ENCODE measurements at regions not wholly inside any gene's neighbourhood (a gene's known extent, or its start where the extent isn't known, plus 50 kb on each side); places are given as distances from the start of the nearest gene placed in this dataset.

DNA sequence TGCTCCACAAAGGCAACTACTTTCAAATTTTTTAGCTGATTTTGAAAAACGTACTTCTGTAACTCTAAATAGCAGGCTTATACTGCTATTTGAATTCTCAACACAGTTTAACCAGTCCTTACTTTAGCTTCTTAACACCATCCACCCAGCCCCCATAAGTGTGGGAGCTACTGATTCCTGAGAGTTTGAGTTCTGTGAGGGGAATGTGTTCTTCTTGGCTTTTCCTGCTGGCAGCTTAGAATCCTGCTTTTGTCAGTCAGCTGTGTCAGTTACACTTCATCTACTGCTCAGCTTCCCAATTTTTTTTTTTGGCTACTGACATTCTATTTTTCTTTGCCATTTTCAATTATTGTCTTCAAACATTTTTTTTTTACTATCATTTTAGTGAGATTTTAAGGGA lies 440.4 kb downstream of the INSC start:
- Histone ChIP-seq H3K4me2 (peak overlapping the region; percentile 24), H3K4me1 (ENCODE audit: insufficient read depth) (peaks cover 51% of the 10 kb centered on the region), H2AFZ (no peak overlapping the region), H3K4me3 (no peak overlapping the region), H3K36me3 (ENCODE audit: insufficient read depth) (no peaks in the 10 kb centered on the region), H4K20me1 (replicated peaks; ENCODE audit: insufficient read depth) (no peaks in the 10 kb centered on the region), H3K79me2 (replicated peaks; ENCODE audit: insufficient read depth) (no peaks in the 10 kb centered on the region; the same call in 1 of the 2 replicates), H3K27ac (ENCODE audit: low read depth) (no peak overlapping the region), H3K9me2 (ENCODE audit: insufficient read depth) (0 out of 2 replicates have a peak, but pooled peaks cover 4% of the 10 kb centered on the region), H3F3A (replicated peaks; ENCODE audit: low read depth) (no peaks in the 10 kb centered on the region), H3K27me3 (ENCODE audit: insufficient read depth) (no peaks in the 10 kb centered on the region)
- Mint-ChIP-seq H3K4me3 (peak overlapping the region; percentile 47), H3K27me3 (ENCODE audit: insufficient read depth, low read depth, poor library complexity) (no peaks in the 10 kb centered on the region), H3K4me1 (peaks cover 70% of the 10 kb centered on the region), H3K9me3 (peaks cover 11% of the 10 kb centered on the region; the same call in 2 of the 3 replicates), H3K36me3 (ENCODE audit: low read depth) (peaks cover 16% of the 10 kb centered on the region), H3K27ac (peak overlapping the region; percentile 87)
- peak; percentile 7 for DNase-seq (ENCODE audit: low spot score)
- no peak for ATAC-seq
- TF ChIP-seq, protein P1, sequence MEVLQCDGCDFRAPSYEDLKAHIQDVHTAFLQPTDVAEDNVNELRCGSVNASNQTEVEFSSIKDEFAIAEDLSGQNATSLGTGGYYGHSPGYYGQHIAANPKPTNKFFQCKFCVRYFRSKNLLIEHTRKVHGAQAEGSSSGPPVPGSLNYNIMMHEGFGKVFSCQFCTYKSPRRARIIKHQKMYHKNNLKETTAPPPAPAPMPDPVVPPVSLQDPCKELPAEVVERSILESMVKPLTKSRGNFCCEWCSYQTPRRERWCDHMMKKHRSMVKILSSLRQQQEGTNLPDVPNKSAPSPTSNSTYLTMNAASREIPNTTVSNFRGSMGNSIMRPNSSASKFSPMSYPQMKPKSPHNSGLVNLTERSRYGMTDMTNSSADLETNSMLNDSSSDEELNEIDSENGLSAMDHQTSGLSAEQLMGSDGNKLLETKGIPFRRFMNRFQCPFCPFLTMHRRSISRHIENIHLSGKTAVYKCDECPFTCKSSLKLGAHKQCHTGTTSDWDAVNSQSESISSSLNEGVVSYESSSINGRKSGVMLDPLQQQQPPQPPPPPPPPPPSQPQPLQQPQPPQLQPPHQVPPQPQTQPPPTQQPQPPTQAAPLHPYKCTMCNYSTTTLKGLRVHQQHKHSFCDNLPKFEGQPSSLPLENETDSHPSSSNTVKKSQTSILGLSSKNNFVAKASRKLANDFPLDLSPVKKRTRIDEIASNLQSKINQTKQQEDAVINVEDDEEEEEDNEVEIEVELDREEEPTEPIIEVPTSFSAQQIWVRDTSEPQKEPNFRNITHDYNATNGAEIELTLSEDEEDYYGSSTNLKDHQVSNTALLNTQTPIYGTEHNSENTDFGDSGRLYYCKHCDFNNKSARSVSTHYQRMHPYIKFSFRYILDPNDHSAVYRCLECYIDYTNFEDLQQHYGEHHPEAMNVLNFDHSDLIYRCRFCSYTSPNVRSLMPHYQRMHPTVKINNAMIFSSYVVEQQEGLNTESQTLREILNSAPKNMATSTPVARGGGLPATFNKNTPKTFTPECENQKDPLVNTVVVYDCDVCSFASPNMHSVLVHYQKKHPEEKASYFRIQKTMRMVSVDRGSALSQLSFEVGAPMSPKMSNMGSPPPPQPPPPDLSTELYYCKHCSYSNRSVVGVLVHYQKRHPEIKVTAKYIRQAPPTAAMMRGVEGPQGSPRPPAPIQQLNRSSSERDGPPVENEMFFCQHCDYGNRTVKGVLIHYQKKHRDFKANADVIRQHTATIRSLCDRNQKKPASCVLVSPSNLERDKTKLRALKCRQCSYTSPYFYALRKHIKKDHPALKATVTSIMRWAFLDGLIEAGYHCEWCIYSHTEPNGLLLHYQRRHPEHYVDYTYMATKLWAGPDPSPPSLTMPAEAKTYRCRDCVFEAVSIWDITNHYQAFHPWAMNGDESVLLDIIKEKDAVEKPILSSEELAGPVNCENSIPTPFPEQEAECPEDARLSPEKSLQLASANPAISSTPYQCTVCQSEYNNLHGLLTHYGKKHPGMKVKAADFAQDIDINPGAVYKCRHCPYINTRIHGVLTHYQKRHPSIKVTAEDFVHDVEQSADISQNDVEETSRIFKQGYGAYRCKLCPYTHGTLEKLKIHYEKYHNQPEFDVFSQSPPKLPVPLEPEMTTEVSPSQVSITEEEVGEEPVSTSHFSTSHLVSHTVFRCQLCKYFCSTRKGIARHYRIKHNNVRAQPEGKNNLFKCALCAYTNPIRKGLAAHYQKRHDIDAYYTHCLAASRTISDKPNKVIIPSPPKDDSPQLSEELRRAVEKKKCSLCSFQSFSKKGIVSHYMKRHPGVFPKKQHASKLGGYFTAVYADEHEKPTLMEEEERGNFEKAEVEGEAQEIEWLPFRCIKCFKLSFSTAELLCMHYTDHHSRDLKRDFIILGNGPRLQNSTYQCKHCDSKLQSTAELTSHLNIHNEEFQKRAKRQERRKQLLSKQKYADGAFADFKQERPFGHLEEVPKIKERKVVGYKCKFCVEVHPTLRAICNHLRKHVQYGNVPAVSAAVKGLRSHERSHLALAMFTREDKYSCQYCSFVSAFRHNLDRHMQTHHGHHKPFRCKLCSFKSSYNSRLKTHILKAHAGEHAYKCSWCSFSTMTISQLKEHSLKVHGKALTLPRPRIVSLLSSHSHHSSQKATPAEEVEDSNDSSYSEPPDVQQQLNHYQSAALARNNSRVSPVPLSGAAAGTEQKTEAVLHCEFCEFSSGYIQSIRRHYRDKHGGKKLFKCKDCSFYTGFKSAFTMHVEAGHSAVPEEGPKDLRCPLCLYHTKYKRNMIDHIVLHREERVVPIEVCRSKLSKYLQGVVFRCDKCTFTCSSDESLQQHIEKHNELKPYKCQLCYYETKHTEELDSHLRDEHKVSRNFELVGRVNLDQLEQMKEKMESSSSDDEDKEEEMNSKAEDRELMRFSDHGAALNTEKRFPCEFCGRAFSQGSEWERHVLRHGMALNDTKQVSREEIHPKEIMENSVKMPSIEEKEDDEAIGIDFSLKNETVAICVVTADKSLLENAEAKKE (CRISPR knock-in tag; IDR thresholded peaks at IDR 0.05), result no peak
- TF ChIP-seq CREB1 (CRISPR knock-in tag; IDR thresholded peaks at IDR 0.05; ENCODE audit: low read depth) (no peak), EZH2 (IDR thresholded peaks at IDR 0.05; ENCODE audit: low read depth, unreplicated experiment) (no peak), ZNF331 (CRISPR knock-in tag; IDR thresholded peaks at IDR 0.05; ENCODE audit: low read depth) (no peak), EZH2phosphoT487 (IDR thresholded peaks at IDR 0.05; ENCODE audit: unreplicated experiment) (no peak), ZNF114 (CRISPR knock-in tag; IDR thresholded peaks at IDR 0.05) (no peak), NANOG (IDR thresholded peaks at IDR 0.05; ENCODE audit: borderline replicate concordance) (no peak), POLR2AphosphoS5 (IDR thresholded peaks at IDR 0.05; ENCODE audit: low read depth) (no peak), STAT1 (IDR thresholded peaks at IDR 0.05; ENCODE audit: unreplicated experiment) (no peak), JUNB (IDR thresholded peaks at IDR 0.05; ENCODE audit: unreplicated experiment) (no peak)
- TF ChIP-seq, protein P2, sequence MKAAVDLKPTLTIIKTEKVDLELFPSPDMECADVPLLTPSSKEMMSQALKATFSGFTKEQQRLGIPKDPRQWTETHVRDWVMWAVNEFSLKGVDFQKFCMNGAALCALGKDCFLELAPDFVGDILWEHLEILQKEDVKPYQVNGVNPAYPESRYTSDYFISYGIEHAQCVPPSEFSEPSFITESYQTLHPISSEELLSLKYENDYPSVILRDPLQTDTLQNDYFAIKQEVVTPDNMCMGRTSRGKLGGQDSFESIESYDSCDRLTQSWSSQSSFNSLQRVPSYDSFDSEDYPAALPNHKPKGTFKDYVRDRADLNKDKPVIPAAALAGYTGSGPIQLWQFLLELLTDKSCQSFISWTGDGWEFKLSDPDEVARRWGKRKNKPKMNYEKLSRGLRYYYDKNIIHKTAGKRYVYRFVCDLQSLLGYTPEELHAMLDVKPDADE (IDR thresholded peaks at IDR 0.05), result no peak
- TF ChIP-seq, protein P3, sequence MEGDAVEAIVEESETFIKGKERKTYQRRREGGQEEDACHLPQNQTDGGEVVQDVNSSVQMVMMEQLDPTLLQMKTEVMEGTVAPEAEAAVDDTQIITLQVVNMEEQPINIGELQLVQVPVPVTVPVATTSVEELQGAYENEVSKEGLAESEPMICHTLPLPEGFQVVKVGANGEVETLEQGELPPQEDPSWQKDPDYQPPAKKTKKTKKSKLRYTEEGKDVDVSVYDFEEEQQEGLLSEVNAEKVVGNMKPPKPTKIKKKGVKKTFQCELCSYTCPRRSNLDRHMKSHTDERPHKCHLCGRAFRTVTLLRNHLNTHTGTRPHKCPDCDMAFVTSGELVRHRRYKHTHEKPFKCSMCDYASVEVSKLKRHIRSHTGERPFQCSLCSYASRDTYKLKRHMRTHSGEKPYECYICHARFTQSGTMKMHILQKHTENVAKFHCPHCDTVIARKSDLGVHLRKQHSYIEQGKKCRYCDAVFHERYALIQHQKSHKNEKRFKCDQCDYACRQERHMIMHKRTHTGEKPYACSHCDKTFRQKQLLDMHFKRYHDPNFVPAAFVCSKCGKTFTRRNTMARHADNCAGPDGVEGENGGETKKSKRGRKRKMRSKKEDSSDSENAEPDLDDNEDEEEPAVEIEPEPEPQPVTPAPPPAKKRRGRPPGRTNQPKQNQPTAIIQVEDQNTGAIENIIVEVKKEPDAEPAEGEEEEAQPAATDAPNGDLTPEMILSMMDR (conservative IDR thresholded peaks at IDR 0.05; ENCODE audit: low read depth in 2 of 2), result no peak
- TF ChIP-seq, protein P4, sequence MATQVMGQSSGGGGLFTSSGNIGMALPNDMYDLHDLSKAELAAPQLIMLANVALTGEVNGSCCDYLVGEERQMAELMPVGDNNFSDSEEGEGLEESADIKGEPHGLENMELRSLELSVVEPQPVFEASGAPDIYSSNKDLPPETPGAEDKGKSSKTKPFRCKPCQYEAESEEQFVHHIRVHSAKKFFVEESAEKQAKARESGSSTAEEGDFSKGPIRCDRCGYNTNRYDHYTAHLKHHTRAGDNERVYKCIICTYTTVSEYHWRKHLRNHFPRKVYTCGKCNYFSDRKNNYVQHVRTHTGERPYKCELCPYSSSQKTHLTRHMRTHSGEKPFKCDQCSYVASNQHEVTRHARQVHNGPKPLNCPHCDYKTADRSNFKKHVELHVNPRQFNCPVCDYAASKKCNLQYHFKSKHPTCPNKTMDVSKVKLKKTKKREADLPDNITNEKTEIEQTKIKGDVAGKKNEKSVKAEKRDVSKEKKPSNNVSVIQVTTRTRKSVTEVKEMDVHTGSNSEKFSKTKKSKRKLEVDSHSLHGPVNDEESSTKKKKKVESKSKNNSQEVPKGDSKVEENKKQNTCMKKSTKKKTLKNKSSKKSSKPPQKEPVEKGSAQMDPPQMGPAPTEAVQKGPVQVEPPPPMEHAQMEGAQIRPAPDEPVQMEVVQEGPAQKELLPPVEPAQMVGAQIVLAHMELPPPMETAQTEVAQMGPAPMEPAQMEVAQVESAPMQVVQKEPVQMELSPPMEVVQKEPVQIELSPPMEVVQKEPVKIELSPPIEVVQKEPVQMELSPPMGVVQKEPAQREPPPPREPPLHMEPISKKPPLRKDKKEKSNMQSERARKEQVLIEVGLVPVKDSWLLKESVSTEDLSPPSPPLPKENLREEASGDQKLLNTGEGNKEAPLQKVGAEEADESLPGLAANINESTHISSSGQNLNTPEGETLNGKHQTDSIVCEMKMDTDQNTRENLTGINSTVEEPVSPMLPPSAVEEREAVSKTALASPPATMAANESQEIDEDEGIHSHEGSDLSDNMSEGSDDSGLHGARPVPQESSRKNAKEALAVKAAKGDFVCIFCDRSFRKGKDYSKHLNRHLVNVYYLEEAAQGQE (IDR thresholded peaks at IDR 0.05; ENCODE audit: unreplicated experiment), result no peak
